HEK293T (cell line): ENCODE measurements at regions not wholly inside any gene's neighbourhood (a gene's known extent, or its start where the extent isn't known, plus 50 kb on each side); places are given as distances from the start of the nearest gene placed in this dataset.

ENCODE experiments used
- BHLHE40 ChIP-seq: fragments of 450-650 bp; IDR thresholded peaks from 2 replicates; pipeline ENCODE4 v1.6.1; 2016; ENCODE audit warnings: mild to moderate bottlenecking, moderate library complexity, borderline replicate concordance
- CTBP1 ChIP-seq: fragments of 450-650 bp; IDR thresholded peaks from 2 replicates; pipeline ENCODE4 v1.6.1; 2016; ENCODE audit warnings: borderline replicate concordance
- ELF4 ChIP-seq: fragments of 450-650 bp; IDR thresholded peaks from 2 replicates; pipeline ENCODE4 v1.6.1; 2017; ENCODE audit warnings: antibody characterized with exemption
- FOXA1 ChIP-seq: fragments of 450-650 bp; IDR thresholded peaks from 2 replicates; pipeline ENCODE4 v1.6.1; 2016; ENCODE audit warnings: mild to moderate bottlenecking
- FOXK2 ChIP-seq: fragments of 450-650 bp; IDR thresholded peaks from 2 replicates; pipeline ENCODE4 v1.6.1; 2016; ENCODE audit warnings: mild to moderate bottlenecking
- FOXM1 ChIP-seq: fragments of 450-650 bp; IDR thresholded peaks from 2 replicates; pipeline ENCODE4 v1.6.1; 2017; ENCODE audit warnings: mild to moderate bottlenecking, borderline replicate concordance
- HDGF ChIP-seq: fragments of 450-650 bp; IDR thresholded peaks from 2 replicates; pipeline ENCODE4 v1.6.1; 2017; ENCODE audit warnings: antibody characterized with exemption, borderline replicate concordance
- LEF1 ChIP-seq: fragments of 450-650 bp; IDR thresholded peaks from 2 replicates; pipeline ENCODE4 v1.6.1; 2017; ENCODE audit warnings: mild to moderate bottlenecking, borderline replicate concordance
- NFRKB ChIP-seq: fragments of 450-650 bp; IDR thresholded peaks from 2 replicates; pipeline ENCODE4 v1.6.1; 2016; ENCODE audit warnings: mild to moderate bottlenecking, moderate library complexity
- PKNOX1 ChIP-seq: fragments of 450-650 bp; IDR thresholded peaks from 2 replicates; pipeline ENCODE4 v1.6.1; 2016
- SP1 ChIP-seq: fragments of 450-650 bp; IDR thresholded peaks from 2 replicates; pipeline ENCODE4 v1.6.1; 2017
- SUZ12 ChIP-seq: fragments of 450-650 bp; IDR thresholded peaks from 2 replicates; pipeline ENCODE4 v1.6.1; 2016; ENCODE audit warnings: mild to moderate bottlenecking
- TARDBP ChIP-seq: fragments of 450-650 bp; IDR thresholded peaks from 2 replicates; pipeline ENCODE4 v1.6.1; 2016
- ZNF384 ChIP-seq: fragments of 450-650 bp; IDR thresholded peaks from 2 replicates; pipeline ENCODE4 v1.6.1; 2016

- TF ChIP-seq FOXA1 (no peak), LEF1 (no peak), FOXM1 (no peak), TARDBP (no peak), SP1 (no peak), FOXK2 (no peak), BHLHE40 (no peak), ZNF384 (no peak), NFRKB (no peak), SUZ12 (no peak), CTBP1 (no peak), PKNOX1 (no peak), HDGF (no peak), ELF4 (no peak)
Observed at GRCh38 chr10:63798599-63799498, 277.6 kb downstream of the REEP3 start.
